ENCODE measurements at regions not wholly inside any gene's neighbourhood (a gene's known extent, or its start where the extent isn't known, plus 50 kb on each side); places are given as distances from the start of the nearest gene placed in this dataset.
"Not testable (repeated sequence)": the region's sequence is repeated elsewhere in the genome, so short reads cannot be mapped to it uniquely, and the experiment has no call there.

GRCh38 chrX:14347523-14347922, 181.8 kb upstream of the GLRA2 start:
- DNase-seq, result no peak

- no peak for DNase-seq
Measured at GRCh38 chrX:14344172-14344940, 185.0 kb upstream of the GLRA2 start.

DNA sequence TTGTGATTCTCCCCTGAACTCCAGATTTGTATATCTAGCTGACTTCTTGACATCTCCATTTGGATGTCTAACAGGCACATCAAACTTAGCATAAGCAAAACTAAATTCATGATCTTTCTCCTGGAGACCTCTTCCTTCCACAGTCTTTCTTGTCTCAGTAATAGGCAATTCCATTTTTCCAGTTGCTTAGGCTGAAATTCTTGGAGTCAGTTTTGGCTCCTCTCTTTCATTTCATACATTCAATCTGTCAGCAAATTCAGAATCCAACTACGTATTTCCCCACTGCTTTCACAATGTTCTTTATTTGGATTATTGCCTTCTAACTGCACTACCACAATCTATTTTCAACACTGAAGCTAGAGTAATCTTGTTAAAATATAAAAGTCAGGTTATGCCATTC, 219.9 kb upstream of the GLRA2 start:
- no peak for DNase-seq

DNA sequence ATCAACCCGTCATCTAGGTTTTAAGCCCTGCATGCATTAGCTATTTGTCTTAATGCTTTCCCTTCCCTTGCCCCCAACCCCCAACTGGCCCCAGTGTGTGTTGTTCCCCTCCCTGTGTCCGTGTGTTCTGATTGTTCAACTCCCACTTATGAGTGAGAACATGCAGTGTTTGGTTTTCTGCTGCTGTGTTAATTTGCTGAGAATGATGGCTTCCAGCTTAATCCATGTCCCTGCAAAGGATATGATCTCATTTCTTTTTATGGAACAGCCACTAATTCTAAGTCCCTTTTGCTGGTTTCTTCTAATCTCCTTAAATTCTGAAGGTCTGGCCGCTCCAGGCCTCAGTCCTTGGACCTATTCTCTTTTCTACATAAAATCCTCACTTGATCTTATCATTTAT, 220.4 kb upstream of the GLRA2 start:
- DNase-seq, result not testable (repeated sequence)

DNA sequence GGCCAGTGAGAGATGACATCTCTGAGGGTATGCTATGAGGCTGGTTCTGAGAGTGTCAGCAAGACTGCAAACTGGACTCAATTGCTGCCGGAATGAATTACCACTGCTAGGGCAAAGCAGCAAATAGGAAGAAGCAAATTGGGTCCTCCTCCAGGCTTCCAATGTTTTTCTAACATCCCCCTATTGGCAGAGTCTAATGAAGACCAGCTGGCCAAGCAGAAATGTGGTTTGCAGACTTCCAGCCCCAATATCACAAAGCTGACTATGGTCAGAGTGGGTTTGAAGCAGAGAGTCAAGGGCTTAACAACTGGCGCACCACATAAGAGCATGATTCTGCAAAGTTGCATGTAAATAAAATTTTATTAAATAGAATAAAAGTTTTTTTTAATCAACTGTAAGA, 225.4 kb upstream of the GLRA2 start:
- no peak for DNase-seq

GRCh38 chrX:14302561-14302960, 226.8 kb upstream of the GLRA2 start:
- DNase-seq, result not testable (repeated sequence)

DNA sequence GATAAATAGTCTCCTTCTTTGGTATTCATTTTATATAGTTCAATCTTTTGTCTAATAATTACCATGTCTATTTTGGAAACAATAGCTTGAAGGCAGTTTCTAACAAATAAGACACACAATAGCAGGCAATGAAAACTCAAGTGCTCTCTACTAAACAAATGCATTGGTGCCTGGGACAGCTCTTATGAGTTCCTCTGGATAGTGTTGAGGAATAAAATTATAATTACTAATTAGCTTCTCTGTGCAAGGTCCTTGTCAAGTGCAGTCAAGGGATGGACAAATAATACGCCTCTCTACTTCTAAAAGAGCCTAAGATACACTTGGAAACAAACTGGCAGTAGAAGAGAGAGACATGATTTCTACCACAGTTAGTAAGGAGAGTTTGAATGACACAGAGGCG, 229.0 kb upstream of the GLRA2 start:
- no peak for DNase-seq

GRCh38 chrX:14295426-14295825, 233.9 kb upstream of the GLRA2 start:
- no peak for DNase-seq

- no peak for DNase-seq
Measured at GRCh38 chrX:14291666-14292500, 237.5 kb upstream of the GLRA2 start.

- no peak for DNase-seq
Measured at GRCh38 chrX:14290335-14290734, 239.0 kb upstream of the GLRA2 start.

- DNase-seq, result no peak
Measured at GRCh38 chrX:14274691-14275090, 245.0 kb upstream of the GEMIN8 start.

GRCh38 chrX:14267216-14267615, 237.5 kb upstream of the GEMIN8 start:
- no peak for DNase-seq

DNA sequence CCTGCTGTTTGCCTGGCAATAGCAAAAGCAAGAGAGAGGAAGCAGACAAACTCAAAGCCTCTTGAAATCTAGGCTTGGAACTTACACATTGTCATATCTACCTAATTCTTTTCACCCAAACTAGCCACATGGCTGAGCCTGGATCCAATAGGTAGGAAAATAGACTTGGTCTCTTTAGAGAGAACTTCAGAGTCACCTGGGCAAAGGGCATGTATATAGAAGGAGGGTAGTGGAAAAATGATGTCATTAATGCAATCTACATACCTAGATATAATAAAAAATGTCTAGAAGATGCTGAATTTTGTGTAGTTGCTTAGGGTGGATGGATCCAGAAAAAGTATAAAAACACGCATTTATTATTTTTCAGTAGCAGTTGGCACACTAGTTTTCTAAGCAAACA, 237.0 kb upstream of the GEMIN8 start:
- DNase-seq, result no peak

- DNase-seq, result no peak
Measured at GRCh38 chrX:14243823-14244222, 214.1 kb upstream of the GEMIN8 start.

DNA sequence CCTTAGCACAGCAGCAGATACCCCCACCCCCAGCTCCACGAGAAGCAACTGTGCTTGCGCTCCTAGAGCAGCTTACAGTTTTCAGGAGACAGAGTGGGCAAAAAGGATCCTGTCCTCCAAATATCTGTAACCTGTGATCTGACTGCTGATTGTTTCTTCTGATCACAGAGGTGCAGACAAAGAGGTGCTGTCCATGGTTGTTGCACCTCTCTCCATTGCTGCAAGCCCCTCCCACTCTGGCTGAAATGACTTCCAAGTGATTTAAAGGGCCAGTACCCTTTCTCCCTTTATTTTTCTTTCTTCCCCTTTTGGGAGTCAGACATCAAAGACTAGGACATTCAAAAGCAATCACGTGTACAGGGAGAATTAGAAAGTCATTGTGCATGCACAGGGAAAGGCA, 205.3 kb upstream of the GEMIN8 start:
- DNase-seq, result no peak

- DNase-seq, result no peak
Measured at GRCh38 chrX:14232688-14233087, 203.0 kb upstream of the GEMIN8 start.

- no peak for DNase-seq
Measured at GRCh38 chrX:14228611-14229010, 198.9 kb upstream of the GEMIN8 start.

DNA sequence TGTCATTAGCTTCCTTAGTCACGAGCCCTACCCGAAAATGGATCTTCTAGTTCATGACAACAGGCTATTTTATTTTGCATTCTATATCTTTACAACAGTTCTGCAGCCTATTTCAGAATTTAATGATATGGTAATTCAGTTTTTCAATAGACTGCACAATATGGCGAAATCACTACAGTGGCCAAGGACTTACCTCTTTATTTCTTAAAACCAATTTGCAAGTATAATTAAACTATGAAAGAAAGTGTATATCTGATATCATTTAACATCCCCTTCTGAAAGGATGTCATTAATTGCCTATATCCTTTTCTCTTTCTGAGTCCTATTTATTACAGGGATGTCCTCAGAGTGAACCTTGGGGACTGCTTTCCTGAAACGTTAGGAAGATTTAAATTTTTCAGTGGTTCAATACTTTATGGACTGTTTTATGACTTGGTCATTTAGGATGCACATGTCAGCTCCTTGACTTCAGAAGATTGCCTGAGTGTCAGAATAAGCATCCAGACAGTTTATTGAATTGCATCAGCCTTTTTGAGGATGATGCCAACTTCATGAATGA, 190.8 kb upstream of the GEMIN8 start:
- DNase-seq, result no peak

DNA sequence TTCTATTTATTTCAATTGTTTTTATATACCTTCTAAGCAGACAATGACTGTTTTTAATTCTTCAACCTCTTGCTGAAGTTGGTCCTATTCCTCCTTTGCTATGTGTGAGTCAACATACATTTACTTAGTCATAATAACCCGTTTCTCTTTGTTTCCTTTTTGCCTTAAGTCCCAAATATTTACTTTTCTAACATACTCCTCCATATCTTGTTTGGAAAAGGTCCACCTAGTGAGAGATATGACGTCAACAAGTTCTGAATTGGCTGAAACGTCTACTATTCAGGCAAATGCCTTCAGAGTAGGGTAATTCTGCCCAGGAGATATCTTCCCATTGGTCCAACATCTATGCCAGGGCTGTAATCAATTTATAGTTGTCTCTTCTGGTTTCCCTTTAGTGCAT, 179.3 kb upstream of the GEMIN8 start:
- DNase-seq, result no peak

- no peak for DNase-seq
Measured at GRCh38 chrX:14194711-14195110, 165.0 kb upstream of the GEMIN8 start.

GRCh38 chrX:14193547-14193946, 163.9 kb upstream of the GEMIN8 start:
- no peak for DNase-seq

DNA sequence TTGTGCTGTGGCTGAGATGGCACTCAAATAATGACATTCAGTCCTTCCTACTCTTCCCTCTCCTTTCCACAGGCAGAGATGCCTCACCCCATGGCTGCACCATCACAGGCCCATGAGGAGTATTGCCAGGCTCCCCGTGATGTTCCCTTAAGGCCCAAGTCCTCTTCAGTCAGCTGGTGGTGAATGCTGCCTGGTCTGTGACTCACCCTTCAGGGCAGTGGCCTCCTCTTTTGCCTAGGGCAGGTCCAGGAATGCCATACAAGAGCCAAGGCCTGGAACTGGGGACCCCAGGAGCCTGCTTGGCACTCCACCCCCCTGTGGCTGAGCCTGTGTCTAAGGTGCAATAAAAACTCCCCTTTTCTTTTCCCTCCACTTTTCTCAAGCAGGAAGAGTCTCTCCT, 144.2 kb upstream of the GEMIN8 start:
- no peak for DNase-seq

DNA sequence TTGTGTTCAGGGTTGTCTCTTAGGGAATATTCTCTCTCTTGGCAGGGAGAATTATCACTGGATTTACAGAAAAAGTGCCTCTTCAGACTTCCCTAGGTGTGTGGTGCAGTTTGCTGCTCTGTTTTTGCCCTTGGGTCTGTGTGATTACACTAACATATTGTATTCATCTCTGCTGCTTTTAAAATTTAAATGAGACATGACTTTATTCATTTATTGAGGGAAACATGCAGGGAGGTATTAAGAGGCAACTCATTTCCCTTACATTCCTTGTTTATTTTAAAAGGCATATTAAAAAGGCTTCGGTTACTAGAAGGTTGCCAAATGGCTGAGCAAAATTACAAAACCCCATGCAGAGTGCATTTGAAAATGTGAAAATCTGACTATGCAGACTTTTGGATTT, 135.1 kb upstream of the GEMIN8 start:
- DNase-seq, result no peak

GRCh38 chrX:14125462-14125861, 95.8 kb upstream of the GEMIN8 start:
- no peak for DNase-seq
